ENCODE measurements at regions not wholly inside any gene's neighbourhood (a gene's known extent, or its start where the extent isn't known, plus 50 kb on each side); places are given as distances from the start of the nearest gene placed in this dataset.

GRCh38 chr7:119421657-119422056 is 851.3 kb upstream of the KCND2 start:
- no peak for DNase-seq (ENCODE audit: low spot score)

GRCh38 chr7:119436882-119437281 is 836.1 kb upstream of the KCND2 start:
- no peak for DNase-seq (ENCODE audit: low spot score)

- no peak for DNase-seq (ENCODE audit: low spot score)
These were observed 834.7 kb upstream of the KCND2 start for GRCh38 chr7:119438315-119438714.

- no peak for DNase-seq (ENCODE audit: low spot score)
These were observed 833.8 kb upstream of the KCND2 start for GRCh38 chr7:119439192-119439591.

GRCh38 chr7:119452401-119452800 is 820.6 kb upstream of the KCND2 start:
- DNase-seq (ENCODE audit: low spot score): no peak

GRCh38 chr7:119465798-119466305 is 807.1 kb upstream of the KCND2 start:
- no peak for DNase-seq (ENCODE audit: low spot score)

GRCh38 chr7:119472408-119473038 is 800.5 kb upstream of the KCND2 start:
- no peak for DNase-seq (ENCODE audit: low spot score)

- DNase-seq (ENCODE audit: low spot score): no peak
These were observed 790.8 kb upstream of the KCND2 start for GRCh38 chr7:119482209-119482608.

- DNase-seq (ENCODE audit: low spot score): no peak
These were observed 790.3 kb upstream of the KCND2 start for GRCh38 chr7:119482671-119483070.

- DNase-seq (ENCODE audit: low spot score): no peak
These were observed 789.6 kb upstream of the KCND2 start for GRCh38 chr7:119483364-119483763.

- DNase-seq (ENCODE audit: low spot score): no peak
These were observed 758.6 kb upstream of the KCND2 start for GRCh38 chr7:119514326-119514725.

GRCh38 chr7:119515214-119515613 is 757.8 kb upstream of the KCND2 start:
- no peak for DNase-seq (ENCODE audit: low spot score)

GRCh38 chr7:119515962-119516361 is 757.0 kb upstream of the KCND2 start:
- DNase-seq (ENCODE audit: low spot score): no peak

- no peak for DNase-seq (ENCODE audit: low spot score)
These were observed 750.7 kb upstream of the KCND2 start for GRCh38 chr7:119522263-119522662.

GRCh38 chr7:119522698-119523097 is 750.3 kb upstream of the KCND2 start:
- DNase-seq (ENCODE audit: low spot score): no peak

- DNase-seq (ENCODE audit: low spot score): no peak
These were observed 727.9 kb upstream of the KCND2 start for GRCh38 chr7:119545118-119545517.

- no peak for DNase-seq (ENCODE audit: low spot score)
These were observed 717.2 kb upstream of the KCND2 start for GRCh38 chr7:119555788-119556187.

GRCh38 chr7:119556436-119556835 is 716.5 kb upstream of the KCND2 start:
- DNase-seq (ENCODE audit: low spot score): no peak

- no peak for DNase-seq (ENCODE audit: low spot score)
These were observed 711.2 kb upstream of the KCND2 start for GRCh38 chr7:119561751-119562150.

GRCh38 chr7:119562839-119563238 is 710.1 kb upstream of the KCND2 start:
- DNase-seq (ENCODE audit: low spot score): no peak

GRCh38 chr7:119571666-119572065 is 701.3 kb upstream of the KCND2 start:
- no peak for DNase-seq (ENCODE audit: low spot score)

GRCh38 chr7:119572132-119572531 is 700.8 kb upstream of the KCND2 start:
- no peak for DNase-seq (ENCODE audit: low spot score)

- no peak for DNase-seq (ENCODE audit: low spot score)
These were observed 700.4 kb upstream of the KCND2 start for GRCh38 chr7:119572541-119572940.

- DNase-seq (ENCODE audit: low spot score): no peak
These were observed 694.9 kb upstream of the KCND2 start for GRCh38 chr7:119578116-119578515.
